Endothelial cell of umbilical vein (primary cell): ENCODE measurements at regions not wholly inside any gene's neighbourhood (a gene's known extent, or its start where the extent isn't known, plus 50 kb on each side); places are given as distances from the start of the nearest gene placed in this dataset.

Source experiments
- BruUV-seq: library from RNA; stranded (reverse); fragments of 400-500 nt; replicated peaks from 2 replicates; lab custom pipeline; 2021; lab: Mats Ljungman, UMichigan
- CTCF ChIA-PET: fragments of 300-600, 350-600 bp; sonication (Branson Sonifier 250); formaldehyde crosslinking; loops from one replicate; lab custom pipeline; 2021; ENCODE audit warnings: antibody characterized with exemption, inconsistent platforms; lab: Charles Lee
- POLR2A ChIA-PET: fragments of 300-600, 350-600 bp; sonication (Branson Sonifier 250); formaldehyde crosslinking; loops from one replicate; lab custom pipeline; 2021; ENCODE audit warnings: antibody characterized with exemption, inconsistent platforms; lab: Charles Lee
- DNase-seq: peaks from one replicate; pipeline ENCODE4 v3.0.0-alpha.2; 2011; ENCODE audit warnings: low read depth, low spot score
- FAIRE-seq: peaks from 2 replicates; lab custom pipeline; 2011; peaks lifted over from hg19 to GRCh38; lab: Jason Lieb, UNC
- H2AFZ ChIP-seq: 2 replicates; pipeline ENCODE4 v1.6.0; 2012; ENCODE audit warnings: low read depth, low read length, control low read depth, inconsistent platforms
- H3K27ac ChIP-seq: 2 replicates; pipeline ENCODE4 v1.5.1; 2011; ENCODE audit warnings: low read depth, mild to moderate bottlenecking, control low read depth, low read length, moderate library complexity; ENCODE audit not compliant: insufficient read depth
- H3K27me3 ChIP-seq, 2 experiments: 2 replicates each; pipeline versions ENCODE4 v1.6.0 to v1.6.1; 2011; ENCODE audit warnings: low read length in 2 of 2, mixed read lengths in 1 of 2; ENCODE audit not compliant: control insufficient read depth in 2 of 2, insufficient read depth in 2 of 2
- H3K36me3 ChIP-seq, 2 experiments: 2 replicates in 1 of 2; 3 replicates in 1 of 2; pipeline ENCODE4 v1.5.1; 2011; ENCODE audit warnings: low read length in 2 of 2, mild to moderate bottlenecking in 1 of 2, moderate library complexity in 1 of 2; ENCODE audit not compliant: control insufficient read depth in 2 of 2, insufficient read depth in 2 of 2; ENCODE audit errors: extremely low read depth in 1 of 2
- H3K4me1 ChIP-seq: 3 replicates; pipeline ENCODE4 v1.5.1; 2011; ENCODE audit warnings: mild to moderate bottlenecking, low read length; ENCODE audit not compliant: control insufficient read depth, insufficient read depth; ENCODE audit errors: extremely low read depth
- H3K4me2 ChIP-seq: 2 replicates; pipeline ENCODE4 v1.6.1; 2011; ENCODE audit warnings: low read length, control low read depth, mixed read lengths; ENCODE audit not compliant: insufficient read depth
- H3K4me3 ChIP-seq, 3 experiments: fragments of 200-600 bp in 1 of 3; sonication (generic), shearing (Covaris generic) in 1 of 3; replicated peaks in 1 of 3; 2 replicates each; pipeline ENCODE4 v1.5.1; 2011 to 2016; ENCODE audit warnings: control low read depth in 3 of 3, low read length in 3 of 3, mild to moderate bottlenecking in 2 of 3, inconsistent platforms in 1 of 3, low read depth in 1 of 3, moderate library complexity in 1 of 3; ENCODE audit not compliant: insufficient read depth in 1 of 3
- H3K79me2 ChIP-seq: 2 replicates; pipeline ENCODE4 v1.6.0; 2012; ENCODE audit warnings: low read length, inconsistent platforms; ENCODE audit not compliant: control insufficient read depth, insufficient read depth
- H3K9ac ChIP-seq: replicated peaks from 2 replicates; pipeline ENCODE3; 2011; ENCODE audit warnings: low read length, control low read depth; ENCODE audit not compliant: insufficient read depth; ENCODE audit errors: extremely low read depth
- H3K9me1 ChIP-seq: replicated peaks from 3 replicates; pipeline ENCODE4 v1.6.0; 2011; ENCODE audit warnings: mild to moderate bottlenecking, low read length; ENCODE audit not compliant: control insufficient read depth, insufficient read depth; ENCODE audit errors: extremely low read depth
- H3K9me3 ChIP-seq: replicated peaks from 2 replicates; pipeline ENCODE4 v1.5.1; 2012; ENCODE audit warnings: low read length, inconsistent platforms; ENCODE audit not compliant: control insufficient read depth, insufficient read depth
- H4K20me1 ChIP-seq: replicated peaks from 2 replicates; pipeline ENCODE3; 2011; ENCODE audit warnings: mild to moderate bottlenecking, low read length; ENCODE audit not compliant: control insufficient read depth, insufficient read depth; ENCODE audit errors: extremely low read depth
- CTCF ChIP-seq, 2 donors: IDR thresholded peaks; 1 replicate in 1 of 2; 2 replicates in 1 of 2; pipeline ENCODE4 v1.5.1; 2011; ENCODE audit warnings: low read length in 2 of 2, mild to moderate bottlenecking in 2 of 2, moderate library complexity in 2 of 2, control low read depth in 1 of 2, inconsistent platforms in 1 of 2, low read depth in 1 of 2; ENCODE audit not compliant: insufficient read depth in 1 of 2; ENCODE audit errors: extremely low read depth in 1 of 2
- EZH2 ChIP-seq: IDR thresholded peaks from 2 replicates; pipeline ENCODE4 v1.6.1; 2012; ENCODE audit warnings: borderline replicate concordance, low read depth, mild to moderate bottlenecking, moderate library complexity, low read length, inconsistent platforms; ENCODE audit not compliant: severe bottlenecking
- FOS ChIP-seq: IDR thresholded peaks from 2 replicates; pipeline ENCODE4 v1.6.1; 2011; ENCODE audit warnings: mild to moderate bottlenecking, low read length, moderate library complexity, borderline replicate concordance; ENCODE audit not compliant: insufficient read depth
- GATA2 ChIP-seq: IDR thresholded peaks from 2 replicates; pipeline ENCODE4 v1.7.0; 2011; ENCODE audit warnings: low read depth, mild to moderate bottlenecking, moderate library complexity, mixed read lengths, low read length; ENCODE audit not compliant: insufficient read length, insufficient read depth
- JUN ChIP-seq: IDR thresholded peaks from 2 replicates; pipeline ENCODE4 v1.6.1; 2011; ENCODE audit warnings: borderline replicate concordance, low read depth; ENCODE audit not compliant: insufficient read length, insufficient read depth
- MAX ChIP-seq: IDR thresholded peaks from 2 replicates; pipeline ENCODE4 v1.6.1; 2011; ENCODE audit not compliant: insufficient read depth, insufficient read length
- MYC ChIP-seq: IDR thresholded peaks from one replicate; pipeline ENCODE4 v1.6.1; 2011; ENCODE audit warnings: mild to moderate bottlenecking, low read depth, low read length
- POLR2A ChIP-seq: IDR thresholded peaks from 2 replicates; pipeline ENCODE4 v1.6.1; 2012; ENCODE audit warnings: low read depth, mild to moderate bottlenecking, control low read depth, low read length
- POLR2AphosphoS5 ChIP-seq: IDR thresholded peaks from 2 replicates; pipeline ENCODE4 v1.6.1; 2012; ENCODE audit warnings: low read depth, mild to moderate bottlenecking, control low read depth, low read length, moderate library complexity; ENCODE audit not compliant: insufficient read depth
- dilution Hi-C: fragments of 300-500 bp; cut with MboI; formaldehyde crosslinking; loops from one replicate; pipeline ENCODE4 v1.15.0; 2019; ENCODE audit warnings: low sequenced_read_pairs; ENCODE audit not compliant: extremely low pct_ligation_motif_present
- intact Hi-C: fragments of 100-400 bp; cut with micrococcal nuclease; formaldehyde crosslinking; loops from one replicate; pipeline ENCODE4 v1.10.0; 2022

DNA sequence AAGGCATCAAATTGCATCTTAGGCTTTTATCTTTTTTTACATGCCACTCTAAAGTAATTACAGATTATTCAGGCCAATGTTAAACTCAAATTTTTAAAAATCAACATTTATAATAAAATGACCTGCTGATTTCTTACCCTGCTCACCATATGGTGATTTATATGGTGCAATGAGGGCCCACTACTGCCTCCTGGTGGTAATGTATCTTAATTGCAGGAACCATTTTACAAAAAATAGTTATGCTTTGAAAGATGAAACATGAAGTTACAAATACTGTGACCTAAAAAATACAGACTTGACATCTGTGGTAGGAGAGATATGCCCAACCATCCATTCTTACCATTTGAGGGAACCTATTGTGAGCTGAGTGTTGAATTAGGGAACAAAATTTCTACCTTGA, 292.6 kb upstream of the TAS2R1 start:
- H3K9me3 ChIP-seq = no peaks in the 10 kb centered on the region
- BruUV-seq = no TSS peak
- dilution Hi-C loops = no loop called here
- ChIA-PET POLR2A (no interaction called here), CTCF (no interaction called here)
- H3K9ac ChIP-seq = no peak overlapping the region
- TF ChIP-seq FOS (no peak), POLR2A (no peak), CTCF (IDR thresholded peaks at IDR 0.05; ENCODE audit: extremely low read depth in 1 of 2, insufficient read depth in 1 of 2, low read depth in 1 of 2, low read length in 2 of 2) (no peak), JUN (no peak), POLR2AphosphoS5 (no peak), EZH2 (no peak), GATA2 (no peak), MYC (no peak), MAX (no peak)
- no peak overlapping the region for H3K27ac ChIP-seq
- H3K36me3 ChIP-seq = no peaks in the 10 kb centered on the region
- DNase-seq = no peak
- H3K4me3 ChIP-seq = no peak overlapping the region
- no peak overlapping the region for H3K4me2 ChIP-seq
- no peaks in the 10 kb centered on the region for H3K9me1 ChIP-seq
- H2AFZ ChIP-seq = no peak overlapping the region
- H3K27me3 ChIP-seq = no peaks in the 10 kb centered on the region
- intact Hi-C loops = no loop called here
- H3K79me2 ChIP-seq = no peaks in the 10 kb centered on the region
- FAIRE-seq = no peak
- H4K20me1 ChIP-seq = no peaks in the 10 kb centered on the region
- H3K4me1 ChIP-seq = no peaks in the 10 kb centered on the region
